Thyroid gland (tissue), 4 donors: ENCODE measurements at regions not wholly inside any gene's neighbourhood (a gene's known extent, or its start where the extent isn't known, plus 50 kb on each side); places are given as distances from the start of the nearest gene placed in this dataset.

Source experiments
- POLR2A ChIP-seq, 2 donors: fragments of 450-650 bp; IDR thresholded peaks; one replicate each; pipeline ENCODE4 v1.6.1; 2017; ENCODE audit warnings: antibody characterized with exemption in 2 of 2, mild to moderate bottlenecking in 2 of 2, moderate library complexity in 1 of 2
- TF ChIP-seq, protein P1 (sequence below), 6 experiments: fragments of 200-600 bp in 3 of 6; fragments of 450-650 bp in 3 of 6; sonication (generic) in 3 of 6; IDR thresholded peaks; one replicate each; pipeline ENCODE4 v1.5.1; 2016 to 2019; ENCODE audit warnings: antibody characterized with exemption in 6 of 6, mild to moderate bottlenecking in 2 of 6, inconsistent platforms in 1 of 6, moderate library complexity in 1 of 6

DNA sequence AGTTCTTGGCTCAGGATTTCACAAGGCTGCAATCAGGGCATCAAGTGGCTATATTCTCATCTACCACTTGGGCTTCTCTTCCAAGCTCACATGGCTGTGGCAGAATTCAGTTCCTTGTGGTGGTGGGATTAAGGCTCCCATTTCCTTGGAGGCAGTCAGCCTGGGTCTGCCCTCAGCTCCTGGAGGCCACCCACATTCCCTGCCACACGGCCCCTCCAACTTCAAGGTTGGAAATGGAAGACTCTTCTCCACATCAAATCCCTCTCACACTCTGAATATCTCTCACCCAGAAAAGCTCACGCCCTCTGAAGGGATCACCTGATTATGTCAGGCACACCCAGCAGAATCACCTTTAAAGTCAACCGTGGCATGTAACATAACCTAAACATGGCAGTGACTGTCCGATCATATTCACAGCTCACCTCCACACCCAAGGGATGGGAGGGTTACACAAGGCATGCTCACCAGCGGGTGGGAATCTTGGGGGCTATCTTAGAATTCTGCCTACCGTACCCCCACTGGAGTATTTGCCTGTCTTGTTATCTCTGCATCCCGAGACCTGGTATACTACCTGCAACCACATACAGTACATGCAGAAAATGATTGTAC is 256.2 kb upstream of the KLHL29 start:
- TF ChIP-seq, protein P1, sequence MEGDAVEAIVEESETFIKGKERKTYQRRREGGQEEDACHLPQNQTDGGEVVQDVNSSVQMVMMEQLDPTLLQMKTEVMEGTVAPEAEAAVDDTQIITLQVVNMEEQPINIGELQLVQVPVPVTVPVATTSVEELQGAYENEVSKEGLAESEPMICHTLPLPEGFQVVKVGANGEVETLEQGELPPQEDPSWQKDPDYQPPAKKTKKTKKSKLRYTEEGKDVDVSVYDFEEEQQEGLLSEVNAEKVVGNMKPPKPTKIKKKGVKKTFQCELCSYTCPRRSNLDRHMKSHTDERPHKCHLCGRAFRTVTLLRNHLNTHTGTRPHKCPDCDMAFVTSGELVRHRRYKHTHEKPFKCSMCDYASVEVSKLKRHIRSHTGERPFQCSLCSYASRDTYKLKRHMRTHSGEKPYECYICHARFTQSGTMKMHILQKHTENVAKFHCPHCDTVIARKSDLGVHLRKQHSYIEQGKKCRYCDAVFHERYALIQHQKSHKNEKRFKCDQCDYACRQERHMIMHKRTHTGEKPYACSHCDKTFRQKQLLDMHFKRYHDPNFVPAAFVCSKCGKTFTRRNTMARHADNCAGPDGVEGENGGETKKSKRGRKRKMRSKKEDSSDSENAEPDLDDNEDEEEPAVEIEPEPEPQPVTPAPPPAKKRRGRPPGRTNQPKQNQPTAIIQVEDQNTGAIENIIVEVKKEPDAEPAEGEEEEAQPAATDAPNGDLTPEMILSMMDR (IDR thresholded peaks at IDR 0.05), result no peak
- TF ChIP-seq POLR2A (IDR thresholded peaks at IDR 0.05), result no peak
